GM18508 (cell line): ENCODE measurements at regions not wholly inside any gene's neighbourhood (a gene's known extent, or its start where the extent isn't known, plus 50 kb on each side); places are given as distances from the start of the nearest gene placed in this dataset.
A peak's percentile ranks its signal among the peaks of the same experiment; 100 is the strongest.

Experiments
- ATAC-seq: cut with Tn5 transposase; IDR thresholded peaks from one replicate; pipeline ENCODE4 v1.9.1; 2021; ENCODE audit warnings: moderate number of reproducible peaks; ENCODE audit not compliant: insufficient read depth, unreplicated experiment

GRCh38 chr12:94725375-94726168 lies 75.2 kb upstream of the TMCC3 start:
- ATAC-seq, result no peak

- ATAC-seq, result no peak
Observed at GRCh38 chr12:94722664-94723063, 72.3 kb upstream of the TMCC3 start.

GRCh38 chr12:94721173-94721572 lies 70.8 kb upstream of the TMCC3 start:
- peak; percentile 88 for ATAC-seq

GRCh38 chr12:94718114-94718513 lies 67.8 kb upstream of the TMCC3 start:
- ATAC-seq, result no peak

GRCh38 chr12:94717656-94718055 lies 67.3 kb upstream of the TMCC3 start:
- no peak for ATAC-seq

GRCh38 chr12:94717108-94717507 lies 66.8 kb upstream of the TMCC3 start:
- no peak for ATAC-seq

GRCh38 chr12:94716339-94716738 lies 66.0 kb upstream of the TMCC3 start:
- no peak for ATAC-seq

GRCh38 chr12:94714378-94715114 lies 64.2 kb upstream of the TMCC3 start:
- no peak for ATAC-seq

GRCh38 chr12:94712815-94713515 lies 62.6 kb upstream of the TMCC3 start:
- ATAC-seq, result no peak

- no peak for ATAC-seq
Observed at GRCh38 chr12:94710933-94711332, 60.6 kb upstream of the TMCC3 start.

- ATAC-seq, result no peak
Observed at GRCh38 chr12:94707892-94708291, 57.5 kb upstream of the TMCC3 start.

- ATAC-seq, result no peak
Observed at GRCh38 chr12:94707036-94707435, 56.7 kb upstream of the TMCC3 start.

GRCh38 chr12:94706250-94706661 lies 55.9 kb upstream of the TMCC3 start:
- ATAC-seq, result peak; percentile 57

GRCh38 chr12:94705676-94706075 lies 55.3 kb upstream of the TMCC3 start:
- no peak for ATAC-seq

GRCh38 chr12:94704452-94705306 lies 54.3 kb upstream of the TMCC3 start:
- no peak for ATAC-seq

- ATAC-seq, result no peak
Observed at GRCh38 chr12:94702696-94703095, 52.3 kb upstream of the TMCC3 start.

GRCh38 chr12:94701711-94702110 lies 51.4 kb upstream of the TMCC3 start:
- no peak for ATAC-seq

- no peak for ATAC-seq
Observed at GRCh38 chr12:94700662-94701061, 50.3 kb upstream of the TMCC3 start.
